HG03575 (cell line): ENCODE measurements at regions not wholly inside any gene's neighbourhood (a gene's known extent, or its start where the extent isn't known, plus 50 kb on each side); places are given as distances from the start of the nearest gene placed in this dataset.

Experiments
- ATAC-seq: cut with Tn5 transposase; IDR thresholded peaks from one replicate; pipeline ENCODE4 v1.9.1; 2021; ENCODE audit not compliant: unreplicated experiment, insufficient number of reproducible peaks, low FRiP score; ENCODE audit errors: extremely low read depth

GRCh38 chr11:27864611-27865010, 164.4 kb upstream of the BDNF start:
- no peak for ATAC-seq

- ATAC-seq, result no peak
These were observed 163.8 kb upstream of the BDNF start for GRCh38 chr11:27864091-27864491.

GRCh38 chr11:27863637-27864036, 163.4 kb upstream of the BDNF start:
- ATAC-seq, result no peak

GRCh38 chr11:27861706-27862430, 161.6 kb upstream of the BDNF start:
- no peak for ATAC-seq

GRCh38 chr11:27860811-27861210, 160.6 kb upstream of the BDNF start:
- ATAC-seq, result no peak

GRCh38 chr11:27858866-27859265, 158.6 kb upstream of the BDNF start:
- no peak for ATAC-seq

GRCh38 chr11:27857588-27857987, 157.3 kb upstream of the BDNF start:
- no peak for ATAC-seq

GRCh38 chr11:27857014-27857413, 156.8 kb upstream of the BDNF start:
- no peak for ATAC-seq

GRCh38 chr11:27848423-27848822, 148.2 kb upstream of the BDNF start:
- ATAC-seq, result no peak

GRCh38 chr11:27847496-27847895, 147.2 kb upstream of the BDNF start:
- ATAC-seq, result no peak

GRCh38 chr11:27842290-27842689, 142.0 kb upstream of the BDNF start:
- ATAC-seq, result no peak

- no peak for ATAC-seq
These were observed 140.8 kb upstream of the BDNF start for GRCh38 chr11:27841023-27841422.

- no peak for ATAC-seq
These were observed 139.1 kb upstream of the BDNF start for GRCh38 chr11:27839226-27839913.

- no peak for ATAC-seq
These were observed 138.4 kb upstream of the BDNF start for GRCh38 chr11:27838674-27839073.

GRCh38 chr11:27837895-27838563, 137.8 kb upstream of the BDNF start:
- no peak for ATAC-seq

GRCh38 chr11:27830206-27830605, 130.0 kb upstream of the BDNF start:
- no peak for ATAC-seq

GRCh38 chr11:27820249-27820648, 120.0 kb upstream of the BDNF start:
- ATAC-seq, result no peak

- no peak for ATAC-seq
These were observed 115.9 kb upstream of the BDNF start for GRCh38 chr11:27816197-27816596.

- no peak for ATAC-seq
These were observed 112.1 kb upstream of the BDNF start for GRCh38 chr11:27812341-27812740.

GRCh38 chr11:27807596-27807995, 107.3 kb upstream of the BDNF start:
- ATAC-seq, result no peak
